ENCODE measurements at regions not wholly inside any gene's neighbourhood (a gene's known extent, or its start where the extent isn't known, plus 50 kb on each side); places are given as distances from the start of the nearest gene placed in this dataset.

DNA sequence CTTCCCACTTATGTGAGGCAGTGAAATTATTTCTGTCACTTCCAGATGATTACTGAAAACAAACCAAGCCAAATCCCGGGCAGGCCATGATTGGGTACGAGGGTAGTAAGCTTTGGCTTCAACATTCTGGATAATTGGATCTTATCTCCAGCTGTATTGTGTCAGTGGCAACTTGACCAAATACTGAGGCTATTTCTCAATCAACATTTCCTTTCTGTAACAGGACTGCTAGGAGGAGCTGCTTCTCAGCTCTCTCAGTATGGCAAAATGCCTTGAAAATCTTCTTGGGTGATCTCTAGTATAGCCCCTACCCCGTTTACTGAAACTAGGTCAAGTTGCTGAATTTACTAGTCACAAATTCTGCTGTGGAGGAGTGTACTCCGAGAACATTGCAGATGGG is 169.3 kb upstream of the FRMPD4 start:
- TF ChIP-seq POLR2AphosphoS5 (IDR thresholded peaks at IDR 0.05; ENCODE audit: low read depth, low read length) = no peak
- TF ChIP-seq YY1 (IDR thresholded peaks at IDR 0.05; ENCODE audit: low read depth) = no peak
- TF ChIP-seq, protein P1, sequence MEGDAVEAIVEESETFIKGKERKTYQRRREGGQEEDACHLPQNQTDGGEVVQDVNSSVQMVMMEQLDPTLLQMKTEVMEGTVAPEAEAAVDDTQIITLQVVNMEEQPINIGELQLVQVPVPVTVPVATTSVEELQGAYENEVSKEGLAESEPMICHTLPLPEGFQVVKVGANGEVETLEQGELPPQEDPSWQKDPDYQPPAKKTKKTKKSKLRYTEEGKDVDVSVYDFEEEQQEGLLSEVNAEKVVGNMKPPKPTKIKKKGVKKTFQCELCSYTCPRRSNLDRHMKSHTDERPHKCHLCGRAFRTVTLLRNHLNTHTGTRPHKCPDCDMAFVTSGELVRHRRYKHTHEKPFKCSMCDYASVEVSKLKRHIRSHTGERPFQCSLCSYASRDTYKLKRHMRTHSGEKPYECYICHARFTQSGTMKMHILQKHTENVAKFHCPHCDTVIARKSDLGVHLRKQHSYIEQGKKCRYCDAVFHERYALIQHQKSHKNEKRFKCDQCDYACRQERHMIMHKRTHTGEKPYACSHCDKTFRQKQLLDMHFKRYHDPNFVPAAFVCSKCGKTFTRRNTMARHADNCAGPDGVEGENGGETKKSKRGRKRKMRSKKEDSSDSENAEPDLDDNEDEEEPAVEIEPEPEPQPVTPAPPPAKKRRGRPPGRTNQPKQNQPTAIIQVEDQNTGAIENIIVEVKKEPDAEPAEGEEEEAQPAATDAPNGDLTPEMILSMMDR (IDR thresholded peaks at IDR 0.05) = no peak
- no peak for TF ChIP-seq RFX5 (IDR thresholded peaks at IDR 0.05; ENCODE audit: low read length)
- TF ChIP-seq TAF1 (IDR thresholded peaks at IDR 0.05; ENCODE audit: borderline replicate concordance, low read depth, low read length) = no peak
- TF ChIP-seq FOXM1 (IDR thresholded peaks at IDR 0.05; ENCODE audit: low read depth) = no peak
